ENCODE measurements at regions not wholly inside any gene's neighbourhood (a gene's known extent, or its start where the extent isn't known, plus 50 kb on each side); places are given as distances from the start of the nearest gene placed in this dataset.

GRCh38 chr18:68555879-68556301 lies 159.0 kb downstream of the TMX3 start (continued):
- TF ChIP-seq ATF3 (IDR thresholded peaks at IDR 0.05; ENCODE audit: insufficient read depth, low read depth, low read length) (no peak), CHD2 (IDR thresholded peaks at IDR 0.05; ENCODE audit: low read length) (no peak)
